Activated T-cell treated with anti-CD3 and anti-CD28 coated beads for 24 hours (primary cell): ENCODE measurements at regions not wholly inside any gene's neighbourhood (a gene's known extent, or its start where the extent isn't known, plus 50 kb on each side); places are given as distances from the start of the nearest gene placed in this dataset.

Experiments used
- DNase-seq: peaks from one replicate; pipeline ENCODE4 v3.0.0-alpha.2; 2020; ENCODE audit warnings: low read depth

- DNase-seq, result no peak
Observed at GRCh38 chr11:93075782-93076181, 106.3 kb downstream of the MTNR1B start.

- no peak for DNase-seq
Observed at GRCh38 chr11:93080146-93080759, 110.8 kb downstream of the MTNR1B start.

GRCh38 chr11:93081694-93082093 is 112.2 kb downstream of the MTNR1B start:
- no peak for DNase-seq

- DNase-seq, result no peak
Observed at GRCh38 chr11:93082900-93083299, 113.4 kb downstream of the MTNR1B start.

- no peak for DNase-seq
Observed at GRCh38 chr11:93084727-93085505, 112.9 kb downstream of the SLC36A4 start.

- DNase-seq, result no peak
Observed at GRCh38 chr11:93089474-93090102, 108.2 kb downstream of the SLC36A4 start.
